ENCODE measurements at regions not wholly inside any gene's neighbourhood (a gene's known extent, or its start where the extent isn't known, plus 50 kb on each side); places are given as distances from the start of the nearest gene placed in this dataset.

GRCh38 chr9:108698801-108699200, 157.0 kb downstream of the ACTL7B start:
- Histone ChIP-seq H3K4me3 (no peak overlapping the region), H3K27ac (no peak overlapping the region), H3K4me1 (no peaks in the 10 kb centered on the region), H3K27me3 (no peaks in the 10 kb centered on the region), H3K36me3 (no peaks in the 10 kb centered on the region), H3K9me3 (no peaks in the 10 kb centered on the region)
- intact Hi-C loops (cut with DNase I; ENCODE audit: low total_unique reads), result no loop called here
- no peak for TF ChIP-seq CTCF (IDR thresholded peaks at IDR 0.05)
- no peak for DNase-seq

- Histone ChIP-seq H3K4me3 (no peak overlapping the region), H3K27ac (no peak overlapping the region), H3K27me3 (no peaks in the 10 kb centered on the region), H3K9me3 (no peaks in the 10 kb centered on the region), H3K36me3 (no peaks in the 10 kb centered on the region), H3K4me1 (no peaks in the 10 kb centered on the region)
- DNase-seq, result no peak
- no peak for TF ChIP-seq CTCF (IDR thresholded peaks at IDR 0.05)
- intact Hi-C loops (cut with DNase I; ENCODE audit: low total_unique reads), result no loop called here
Measured at GRCh38 chr9:108698231-108698630, 157.6 kb downstream of the ACTL7B start.

GRCh38 chr9:108696156-108696555, 159.6 kb downstream of the ACTL7B start:
- no peak overlapping the region for H3K27ac ChIP-seq
- intact Hi-C loops (cut with DNase I; ENCODE audit: low total_unique reads), result no loop called here
- no peaks in the 10 kb centered on the region for H3K27me3 ChIP-seq
- no peak for TF ChIP-seq CTCF (IDR thresholded peaks at IDR 0.05)
- no peak for DNase-seq
- no peak overlapping the region for H3K4me3 ChIP-seq
- H3K9me3 ChIP-seq, result no peaks in the 10 kb centered on the region
- no peaks in the 10 kb centered on the region for H3K36me3 ChIP-seq
- no peaks in the 10 kb centered on the region for H3K4me1 ChIP-seq

GRCh38 chr9:108694170-108694569, 161.6 kb downstream of the ACTL7B start:
- Histone ChIP-seq H3K27me3 (no peaks in the 10 kb centered on the region), H3K36me3 (no peaks in the 10 kb centered on the region), H3K27ac (no peak overlapping the region), H3K4me3 (no peak overlapping the region), H3K9me3 (no peaks in the 10 kb centered on the region), H3K4me1 (no peaks in the 10 kb centered on the region)
- no peak for TF ChIP-seq CTCF (IDR thresholded peaks at IDR 0.05)
- intact Hi-C loops (cut with DNase I; ENCODE audit: low total_unique reads), result no loop called here
- no peak for DNase-seq

GRCh38 chr9:108691614-108692013, 164.2 kb downstream of the ACTL7B start:
- TF ChIP-seq CTCF (IDR thresholded peaks at IDR 0.05), result no peak
- H3K4me3 ChIP-seq, result no peak overlapping the region
- H3K27ac ChIP-seq, result no peak overlapping the region
- DNase-seq, result no peak
- intact Hi-C loops (cut with DNase I; ENCODE audit: low total_unique reads), result no loop called here
- H3K4me1 ChIP-seq, result no peaks in the 10 kb centered on the region
- no peaks in the 10 kb centered on the region for H3K36me3 ChIP-seq
- H3K27me3 ChIP-seq, result no peaks in the 10 kb centered on the region
- H3K9me3 ChIP-seq, result peaks cover 0 to 1% (median under 1%) of the 10 kb centered on the region in 3 donors

- Histone ChIP-seq H3K4me1 (no peaks in the 10 kb centered on the region), H3K9me3 (peaks cover 0 to 6% (median 5%) of the 10 kb centered on the region in 3 donors), H3K27ac (no peak overlapping the region), H3K4me3 (no peak overlapping the region), H3K36me3 (no peaks in the 10 kb centered on the region), H3K27me3 (no peaks in the 10 kb centered on the region)
- intact Hi-C loops (cut with DNase I; ENCODE audit: low total_unique reads), result no loop called here
- DNase-seq, result no peak
- no peak for TF ChIP-seq CTCF (IDR thresholded peaks at IDR 0.05)
Measured at GRCh38 chr9:108688676-108689075, 167.1 kb downstream of the ACTL7B start.
